Ectodermal cell (in vitro differentiated cells): ENCODE measurements at regions not wholly inside any gene's neighbourhood (a gene's known extent, or its start where the extent isn't known, plus 50 kb on each side); places are given as distances from the start of the nearest gene placed in this dataset.
"Not testable (repeated sequence)": the region's sequence is repeated elsewhere in the genome, so short reads cannot be mapped to it uniquely, and the experiment has no call there.

Experiments
- H3K27ac ChIP-seq: 2 replicates; pipeline ENCODE4 v1.7.0; 2013; ENCODE audit warnings: mild to moderate bottlenecking, low read depth, low read length; ENCODE audit not compliant: insufficient read depth, poor library complexity, severe bottlenecking
- H3K27me3 ChIP-seq: 2 replicates; pipeline ENCODE4 v1.7.0; 2013; ENCODE audit warnings: mild to moderate bottlenecking, low read length; ENCODE audit not compliant: insufficient read depth, control insufficient read depth, poor library complexity, severe bottlenecking
- H3K36me3 ChIP-seq: one replicate; pipeline ENCODE4 v1.7.0; 2013; ENCODE audit warnings: low read length; ENCODE audit not compliant: control insufficient read depth, insufficient read depth
- H3K4me1 ChIP-seq: one replicate; pipeline ENCODE4 v1.7.0; 2013; ENCODE audit warnings: low read length; ENCODE audit not compliant: control insufficient read depth, insufficient read depth
- H3K4me3 ChIP-seq: 2 replicates; pipeline ENCODE4 v1.7.0; 2013; ENCODE audit warnings: low read depth, low read length, control low read depth; ENCODE audit not compliant: insufficient read depth
- H3K9me3 ChIP-seq: 2 replicates; pipeline ENCODE4 v1.7.0; 2013; ENCODE audit warnings: mild to moderate bottlenecking, low read length, moderate library complexity; ENCODE audit not compliant: control insufficient read depth
- WGBS, 2 experiments: methylation state at CpG; one replicate each; pipeline ENCODE4 v1.1.7; 2013; ENCODE audit warnings: missing lambda C conversion rate in 2 of 2; 5-methylcytosine and 5-hydroxymethylcytosine counted together

GRCh38 chr1:118291661-118292060 lies 106.6 kb upstream of the SPAG17 start:
- H3K9me3 ChIP-seq: no peaks in the 10 kb centered on the region
- 93 to 94% methylated on average over 6 of the region's 6 CpGs for WGBS, 2 experiments

GRCh38 chr1:118290571-118290970 lies 105.5 kb upstream of the SPAG17 start:
- Histone ChIP-seq H3K4me3 (no peak overlapping the region), H3K27ac (no peak overlapping the region), H3K36me3 (no peaks in the 10 kb centered on the region), H3K9me3 (no peaks in the 10 kb centered on the region), H3K4me1 (no peaks in the 10 kb centered on the region), H3K27me3 (no peaks in the 10 kb centered on the region)
- 96% methylated on average over 6 of the region's 6 CpGs for WGBS, 2 experiments

More at GRCh38 chr1:118291661-118292060, 106.6 kb upstream of the SPAG17 start:
- no peaks in the 10 kb centered on the region for H3K4me1 ChIP-seq
- no peak overlapping the region for H3K4me3 ChIP-seq
- no peaks in the 10 kb centered on the region for H3K27me3 ChIP-seq
- no peaks in the 10 kb centered on the region for H3K36me3 ChIP-seq
- no peak overlapping the region for H3K27ac ChIP-seq

GRCh38 chr1:118290046-118290445 lies 105.0 kb upstream of the SPAG17 start:
- WGBS, 2 experiments: 94 to 97% methylated on average over 4 of the region's 4 CpGs

GRCh38 chr1:118280656-118281055 lies 95.6 kb upstream of the SPAG17 start:
- H3K36me3 ChIP-seq, H3K4me1 ChIP-seq, H3K27ac ChIP-seq, H3K4me3 ChIP-seq, H3K9me3 ChIP-seq, H3K27me3 ChIP-seq: not testable (repeated sequence)
- 93 to 94% methylated on average over 10 of the region's 10 CpGs for WGBS, 2 experiments

More at GRCh38 chr1:118290046-118290445, 105.0 kb upstream of the SPAG17 start:
- Histone ChIP-seq H3K4me3 (no peak overlapping the region), H3K36me3 (no peaks in the 10 kb centered on the region), H3K27me3 (no peaks in the 10 kb centered on the region), H3K4me1 (no peaks in the 10 kb centered on the region), H3K9me3 (no peaks in the 10 kb centered on the region), H3K27ac (no peak overlapping the region)

GRCh38 chr1:118275472-118276115 lies 90.6 kb upstream of the SPAG17 start:
- Histone ChIP-seq H3K9me3 (no peaks in the 10 kb centered on the region), H3K27me3 (no peaks in the 10 kb centered on the region), H3K4me1 (no peaks in the 10 kb centered on the region), H3K27ac (no peak overlapping the region), H3K36me3 (no peaks in the 10 kb centered on the region), H3K4me3 (no peak overlapping the region)
- WGBS, 2 experiments: 80 to 83% methylated on average over 8 of the region's 8 CpGs

- Histone ChIP-seq H3K9me3 (no peaks in the 10 kb centered on the region), H3K36me3 (no peaks in the 10 kb centered on the region), H3K27ac (no peak overlapping the region), H3K4me3 (no peak overlapping the region), H3K27me3 (no peaks in the 10 kb centered on the region), H3K4me1 (no peaks in the 10 kb centered on the region)
- 81 to 98% methylated on average over 4 to 5 of the region's 5 CpGs for WGBS, 2 experiments
Observed at GRCh38 chr1:118272884-118273283, 87.9 kb upstream of the SPAG17 start.

GRCh38 chr1:118271883-118272282 lies 86.9 kb upstream of the SPAG17 start:
- H3K4me3 ChIP-seq: no peak overlapping the region
- H3K27me3 ChIP-seq: no peaks in the 10 kb centered on the region
- no peaks in the 10 kb centered on the region for H3K4me1 ChIP-seq
- no peak overlapping the region for H3K27ac ChIP-seq
- WGBS, 2 experiments: 94 to 99% methylated on average over 3 of the region's 3 CpGs
- H3K36me3 ChIP-seq: no peaks in the 10 kb centered on the region
- no peaks in the 10 kb centered on the region for H3K9me3 ChIP-seq

GRCh38 chr1:118269598-118269997 lies 84.6 kb upstream of the SPAG17 start:
- 90 to 92% methylated on average over 2 of the region's 2 CpGs for WGBS, 2 experiments
- no peaks in the 10 kb centered on the region for H3K36me3 ChIP-seq
- no peak overlapping the region for H3K27ac ChIP-seq

GRCh38 chr1:118266436-118266835 lies 81.4 kb upstream of the SPAG17 start:
- H3K4me1 ChIP-seq: no peaks in the 10 kb centered on the region
- no peaks in the 10 kb centered on the region for H3K9me3 ChIP-seq
- no peaks in the 10 kb centered on the region for H3K36me3 ChIP-seq
- H3K27me3 ChIP-seq: no peaks in the 10 kb centered on the region
- no peak overlapping the region for H3K4me3 ChIP-seq
- WGBS, 2 experiments: 89 to 90% methylated on average over 3 of the region's 3 CpGs
- H3K27ac ChIP-seq: no peak overlapping the region

More at GRCh38 chr1:118269598-118269997, 84.6 kb upstream of the SPAG17 start:
- H3K9me3 ChIP-seq: no peaks in the 10 kb centered on the region
- no peaks in the 10 kb centered on the region for H3K4me1 ChIP-seq
- H3K27me3 ChIP-seq: no peaks in the 10 kb centered on the region
- no peak overlapping the region for H3K4me3 ChIP-seq

GRCh38 chr1:118264343-118264742 lies 79.3 kb upstream of the SPAG17 start:
- H3K27ac ChIP-seq: no peak overlapping the region
- 95 to 96% methylated on average over 3 of the region's 3 CpGs for WGBS, 2 experiments
- no peaks in the 10 kb centered on the region for H3K27me3 ChIP-seq
- no peaks in the 10 kb centered on the region for H3K9me3 ChIP-seq
- H3K36me3 ChIP-seq: no peaks in the 10 kb centered on the region
- no peak overlapping the region for H3K4me3 ChIP-seq
- H3K4me1 ChIP-seq: no peaks in the 10 kb centered on the region

GRCh38 chr1:118262865-118263264 lies 77.8 kb upstream of the SPAG17 start:
- no peak overlapping the region for H3K27ac ChIP-seq
- H3K9me3 ChIP-seq: no peaks in the 10 kb centered on the region
- H3K27me3 ChIP-seq: no peaks in the 10 kb centered on the region
- WGBS, 2 experiments: 86 to 96% methylated on average over 2 of the region's 2 CpGs
- no peaks in the 10 kb centered on the region for H3K36me3 ChIP-seq
- no peak overlapping the region for H3K4me3 ChIP-seq
- no peaks in the 10 kb centered on the region for H3K4me1 ChIP-seq
